ENCODE measurements at regions not wholly inside any gene's neighbourhood (a gene's known extent, or its start where the extent isn't known, plus 50 kb on each side); places are given as distances from the start of the nearest gene placed in this dataset.

DNA sequence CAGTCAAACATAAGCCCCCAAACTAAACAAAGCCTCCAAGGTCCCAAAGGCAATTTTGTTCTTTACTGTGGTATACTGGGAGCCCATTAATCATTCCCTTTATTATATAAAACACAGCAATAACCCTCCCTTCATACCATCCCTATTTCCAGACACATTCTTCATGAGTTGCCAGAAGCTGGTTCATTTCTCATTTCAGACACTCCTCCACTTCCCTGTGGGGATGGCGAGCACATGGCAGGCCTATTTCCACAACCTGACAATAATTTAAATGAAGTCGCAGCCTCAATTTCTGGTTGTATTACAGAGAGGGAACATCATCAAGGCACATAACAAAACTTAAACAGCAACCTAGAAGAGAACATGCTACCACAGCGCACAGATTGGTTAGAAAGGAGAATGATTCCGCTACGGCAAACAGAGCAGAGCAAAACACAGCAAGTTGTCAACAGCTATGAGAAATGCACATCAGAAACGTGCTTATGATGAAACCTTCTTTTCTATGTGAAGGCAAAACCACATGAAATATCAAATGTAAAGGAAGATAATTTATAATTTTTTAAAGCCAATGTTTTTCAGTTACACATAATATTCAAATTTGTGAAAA is 63.3 kb upstream of the ARHGEF3 start:
- DNase-seq (ENCODE audit: low read depth): no peak

DNA sequence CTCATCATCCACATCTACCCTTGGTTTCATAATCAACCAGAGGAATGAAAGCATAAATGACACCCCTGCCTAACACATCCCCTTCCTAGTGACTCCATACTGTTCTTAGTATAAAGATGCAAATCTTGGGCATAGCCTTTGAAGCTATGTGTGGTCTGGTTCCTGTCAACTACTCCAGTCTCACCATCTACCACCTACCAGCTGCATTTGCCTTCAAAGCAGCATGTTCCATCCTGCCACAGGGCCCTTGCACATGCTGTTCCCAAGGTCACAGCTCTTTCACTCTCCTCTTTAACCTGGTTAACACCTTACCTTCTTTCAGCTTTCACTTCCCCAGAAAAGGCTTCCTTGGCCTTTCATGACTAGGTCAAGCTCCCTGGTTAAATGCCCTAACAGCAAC is 62.3 kb upstream of the ARHGEF3 start:
- DNase-seq (ENCODE audit: low read depth): no peak

DNA sequence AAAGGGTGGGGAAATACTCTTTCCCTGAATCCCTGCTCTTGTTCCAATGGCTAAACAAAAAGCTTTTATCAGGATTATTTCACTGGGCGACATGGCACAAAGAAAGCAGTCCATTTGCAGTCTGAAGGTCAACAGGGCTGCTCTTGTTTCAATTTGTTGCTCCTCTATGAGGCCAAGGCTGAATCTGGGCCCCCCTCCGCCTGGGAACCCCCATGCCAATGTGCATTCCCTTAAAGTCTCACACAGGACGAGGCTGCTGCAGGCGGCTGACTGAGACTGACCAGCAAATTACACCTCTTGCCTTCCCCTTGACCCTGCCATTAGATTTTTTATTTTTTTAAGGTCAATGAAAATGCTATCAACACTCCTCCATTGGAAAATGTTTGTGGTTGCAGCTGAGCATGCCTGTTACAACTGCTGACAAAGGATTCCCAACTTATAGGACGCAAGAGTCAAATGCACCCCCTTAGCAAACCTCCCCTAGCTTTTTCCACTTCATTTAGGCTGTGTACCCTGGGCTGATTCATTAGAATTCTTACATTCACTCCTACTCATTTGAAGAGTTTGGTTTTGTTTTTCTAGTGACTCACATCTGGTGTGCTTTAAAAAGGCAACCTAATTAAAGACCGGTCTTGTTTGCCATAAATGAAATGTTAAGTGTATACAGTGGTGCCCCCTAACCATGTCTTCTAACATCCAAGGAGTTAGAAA is 60.8 kb upstream of the ARHGEF3 start:
- DNase-seq (ENCODE audit: low read depth): no peak

DNA sequence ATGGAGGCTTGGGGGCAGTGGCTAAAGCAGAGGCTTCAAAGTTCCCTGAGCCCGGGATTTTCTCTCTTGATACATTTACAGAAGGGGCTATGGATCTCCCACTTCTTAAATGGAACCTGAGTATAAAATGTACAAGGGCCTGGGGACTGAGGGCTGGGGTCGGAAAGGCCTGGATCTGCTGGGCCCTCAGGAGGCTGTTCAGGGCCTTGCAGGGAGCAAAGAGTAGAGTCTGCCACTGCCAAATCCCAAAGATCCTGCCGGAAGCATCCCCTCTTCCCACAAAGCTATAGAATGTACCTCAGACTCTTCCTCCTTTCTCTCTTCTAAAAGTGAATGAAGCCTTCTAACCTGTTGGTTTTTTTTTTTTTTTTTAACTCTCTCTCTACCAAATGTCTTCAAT is 59.8 kb upstream of the ARHGEF3 start:
- DNase-seq (ENCODE audit: low read depth): no peak

DNA sequence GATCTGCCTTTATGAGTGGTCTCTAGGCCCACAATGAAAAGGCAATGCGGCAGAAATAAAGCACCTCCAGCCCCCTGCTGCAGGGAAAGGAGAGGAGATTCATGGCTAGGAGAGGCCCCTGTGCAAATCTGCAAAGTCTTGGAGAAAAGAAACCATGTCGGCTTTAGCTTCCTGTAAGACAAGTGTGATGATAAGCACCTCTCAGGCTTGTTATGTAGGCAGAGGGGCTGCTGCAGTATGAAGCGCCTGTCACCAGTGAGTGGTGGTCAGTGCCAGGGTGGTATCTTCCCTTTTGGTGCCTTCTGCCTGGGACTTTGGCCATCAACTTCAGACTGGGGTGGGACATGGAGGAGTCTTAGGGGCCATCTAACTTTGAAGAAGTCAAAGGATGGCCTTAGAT is 59.2 kb upstream of the ARHGEF3 start:
- no peak for DNase-seq (ENCODE audit: low read depth)

DNA sequence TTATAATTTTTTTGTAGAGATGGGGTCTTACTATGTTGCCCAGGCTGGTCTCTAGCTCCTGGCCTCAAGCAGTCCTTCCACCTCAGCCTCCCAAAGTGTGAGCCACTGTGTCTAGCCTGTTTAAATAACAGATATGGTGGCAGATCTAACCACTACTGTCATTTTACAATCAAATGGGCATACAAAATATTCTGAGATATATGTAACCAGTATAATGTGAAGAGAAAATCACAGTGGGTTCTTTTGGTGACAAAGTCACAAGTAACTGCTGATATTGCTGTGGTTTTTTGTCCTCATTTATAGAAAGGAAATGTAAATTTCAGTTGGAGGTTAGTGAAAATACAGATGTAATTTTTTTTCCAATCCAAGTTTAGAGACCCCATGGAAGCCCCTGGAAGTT is 58.6 kb upstream of the ARHGEF3 start:
- no peak for DNase-seq (ENCODE audit: low read depth)

DNA sequence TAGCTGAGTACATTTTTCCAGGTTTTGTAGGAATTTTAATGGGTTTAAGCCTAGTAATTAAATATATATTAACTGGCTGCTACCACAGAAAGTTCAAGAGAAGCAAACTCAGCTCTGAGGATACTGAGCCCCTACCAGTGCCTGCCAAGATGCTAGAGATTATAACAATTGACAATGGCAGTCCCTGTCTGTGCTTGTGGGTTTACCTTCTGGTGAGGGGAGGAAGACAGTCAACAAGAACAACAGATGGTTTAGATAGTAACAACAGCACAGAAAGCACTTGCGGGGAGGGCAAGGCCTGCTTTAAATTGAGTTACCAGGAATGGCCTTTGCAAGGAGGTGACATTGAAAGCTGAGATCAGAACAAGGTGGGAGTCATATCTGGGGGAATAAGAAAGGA is 56.6 kb upstream of the ARHGEF3 start:
- DNase-seq (ENCODE audit: low read depth): no peak

DNA sequence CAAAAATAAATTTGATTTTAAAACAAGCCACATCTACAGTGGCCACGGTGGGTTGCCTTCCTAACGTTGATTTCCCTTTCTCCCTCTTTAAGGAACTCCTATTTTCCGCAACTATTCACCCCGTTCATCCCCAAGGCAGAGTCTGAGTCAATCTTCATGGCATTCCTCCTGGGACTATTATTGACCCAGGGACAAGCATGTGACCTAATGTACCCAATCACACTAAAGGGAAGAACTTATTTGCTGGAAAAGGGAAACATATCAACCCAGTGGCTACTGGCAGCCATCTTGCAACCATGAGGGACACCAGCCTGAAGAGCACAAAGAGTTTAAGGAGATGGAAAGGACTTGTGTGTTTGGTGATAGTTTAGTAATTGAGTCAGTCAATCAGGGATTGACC is 55.4 kb upstream of the ARHGEF3 start:
- DNase-seq (ENCODE audit: low read depth): no peak

DNA sequence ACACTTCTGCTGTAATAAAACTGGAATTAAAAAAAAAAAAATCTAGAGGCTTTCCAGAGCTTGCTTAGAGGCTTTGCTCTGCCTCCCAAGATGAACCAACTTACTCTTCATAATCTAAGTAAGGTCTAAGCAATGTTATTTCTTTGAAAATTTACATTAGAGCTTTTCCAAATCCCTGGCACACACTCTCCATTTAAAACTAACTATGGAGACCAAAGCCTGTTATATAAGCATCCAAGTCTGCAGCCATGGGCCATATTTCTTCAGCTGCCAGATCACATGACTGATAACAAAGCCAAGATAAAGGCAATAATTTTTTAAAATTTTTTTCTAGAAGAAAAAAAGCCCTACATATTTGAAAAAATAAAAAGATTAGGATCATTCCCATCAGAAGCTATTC is 55.0 kb upstream of the ARHGEF3 start:
- no peak for DNase-seq (ENCODE audit: low read depth)

DNA sequence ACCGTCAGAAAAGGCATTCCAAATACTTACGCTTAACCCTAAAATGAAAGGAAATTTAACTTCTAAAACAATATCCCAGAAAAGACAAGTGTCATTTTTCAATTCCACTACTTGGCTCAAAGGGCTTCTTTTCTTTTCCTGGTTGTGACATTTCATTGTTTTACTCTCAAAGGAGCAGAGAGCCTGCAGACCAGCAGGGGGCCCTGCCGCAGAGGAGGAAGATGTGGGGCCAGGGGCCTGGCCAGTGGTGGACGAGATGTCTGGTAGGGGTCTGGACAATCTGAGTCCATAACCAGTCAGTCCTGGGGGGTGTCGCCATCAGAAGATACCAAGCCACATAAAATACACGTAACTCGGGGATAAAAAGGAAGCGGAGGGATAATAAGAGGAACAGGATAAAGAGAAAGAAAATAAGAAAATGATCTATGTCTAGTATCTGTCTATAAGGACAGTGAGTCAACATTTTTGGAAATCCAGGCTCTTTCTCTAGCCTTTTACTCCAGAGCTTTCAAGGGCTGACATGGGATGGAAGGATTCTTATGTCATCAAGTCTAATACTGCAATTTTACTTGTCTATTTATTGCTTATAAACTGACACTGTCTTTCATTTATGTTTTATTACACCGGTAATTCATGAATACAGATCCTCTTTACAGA is 54.2 kb upstream of the ARHGEF3 start:
- DNase-seq (ENCODE audit: low read depth): no peak

DNA sequence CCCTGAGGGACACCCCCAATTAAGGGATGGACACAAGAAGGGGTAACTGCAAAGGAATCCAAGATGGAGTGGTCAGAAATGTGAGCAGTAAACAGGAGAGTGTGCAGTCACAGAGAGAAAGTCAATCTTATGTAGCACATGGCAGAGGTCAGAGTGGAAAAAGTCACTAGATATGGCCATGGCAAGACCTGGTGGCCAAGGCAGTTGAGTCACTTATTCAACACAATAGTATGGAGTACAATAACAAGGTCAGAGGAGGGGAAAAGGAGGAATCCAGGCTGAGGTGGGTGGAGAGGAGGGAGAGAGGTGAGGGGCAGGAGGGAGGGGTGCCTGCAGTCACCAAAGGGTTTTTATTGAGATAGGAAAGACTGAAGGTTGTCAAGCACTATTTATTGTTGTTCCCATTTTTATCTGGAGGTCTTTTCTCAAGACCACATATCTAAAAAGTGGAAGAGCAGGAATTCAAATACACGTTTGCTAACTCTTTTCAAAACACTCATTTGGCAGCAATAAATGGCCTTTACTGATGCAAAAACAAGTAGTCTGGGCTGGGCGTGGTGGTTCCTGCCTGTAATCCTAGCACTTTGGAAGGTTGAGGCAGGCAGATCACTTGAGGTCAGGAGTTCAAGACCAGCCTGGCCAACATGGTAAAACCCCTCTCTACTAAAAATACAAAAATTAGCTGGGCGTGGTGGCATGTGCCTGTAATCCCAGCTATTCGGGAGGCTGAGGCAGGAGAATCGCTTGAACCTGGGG is 53.3 kb upstream of the ARHGEF3 start:
- DNase-seq (ENCODE audit: low read depth): no peak

DNA sequence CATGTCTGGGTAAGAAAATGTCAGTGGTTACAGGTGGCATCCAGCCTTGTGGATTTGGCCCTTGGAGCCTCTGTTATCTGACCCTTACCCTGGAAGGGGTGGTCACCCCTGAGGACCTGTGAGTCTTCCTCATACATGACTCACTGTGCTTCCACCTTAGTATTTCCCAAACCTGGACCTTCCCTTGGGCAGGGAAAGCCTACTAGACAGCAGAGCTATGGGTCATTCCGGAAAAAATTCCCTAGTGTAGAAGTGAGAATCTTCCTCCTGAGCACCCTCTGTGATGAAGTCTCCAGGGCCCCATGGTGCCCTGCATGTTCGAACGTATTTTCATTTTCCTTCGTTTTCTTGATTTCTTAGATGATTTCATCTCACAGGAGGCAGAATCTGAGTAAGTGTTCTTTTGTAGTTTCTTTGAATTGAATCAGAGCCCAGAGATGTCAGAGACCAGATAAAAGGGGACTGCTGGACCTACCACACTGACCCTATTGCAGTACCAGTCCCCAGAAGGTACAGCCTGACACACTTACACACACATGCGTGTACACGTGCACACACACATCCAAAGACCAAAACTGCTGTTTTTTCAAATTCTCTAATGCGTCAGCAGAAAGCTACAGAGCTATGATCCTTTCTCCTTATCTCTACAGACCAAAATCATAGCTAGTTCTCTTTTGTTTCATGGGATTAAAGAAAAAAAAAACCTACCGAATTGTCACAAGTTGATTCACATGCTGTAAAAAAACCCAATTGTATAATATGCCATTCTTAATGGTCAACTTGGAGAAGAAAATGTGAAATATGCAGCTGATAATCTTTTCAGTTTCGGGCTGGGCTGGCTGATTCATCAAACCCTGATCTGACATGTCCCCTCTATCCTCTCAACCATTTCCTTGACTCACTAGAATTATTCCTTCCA is 50.5 kb upstream of the ARHGEF3 start:
- no peak for DNase-seq (ENCODE audit: low read depth)
